ENCODE measurements at regions not wholly inside any gene's neighbourhood (a gene's known extent, or its start where the extent isn't known, plus 50 kb on each side); places are given as distances from the start of the nearest gene placed in this dataset.

- Histone ChIP-seq H3K9me3 (ENCODE audit: control insufficient read depth, insufficient read depth, low read depth, low read length) (no peaks in the 10 kb centered on the region), H3K36me3 (ENCODE audit: control insufficient read depth, insufficient read depth, low read length) (no peaks in the 10 kb centered on the region), H3K27ac (ENCODE audit: low read length) (no peak overlapping the region), H3K4me3 (ENCODE audit: low read depth in 2 of 2, low read length in 2 of 2) (no peak overlapping the region), H3K4me1 (ENCODE audit: control insufficient read depth, insufficient read depth, low read length) (no peaks in the 10 kb centered on the region), H3K27me3 (ENCODE audit: control insufficient read depth, insufficient read depth, low read length) (no peaks in the 10 kb centered on the region)
- BruUV-seq (replicated peaks) = no TSS peak
- DNase-seq (ENCODE audit: low read depth, low spot score) (no peak), ATAC-seq (no peak)
- intact Hi-C loops (cut with micrococcal nuclease; ENCODE audit: unreplicated experiment) (no loop called here), in situ Hi-C loops (cut with HindIII; ENCODE audit: low pct_unique_long_range_greater_than_20kb, low sequenced_read_pairs) (no loop called here)
- ChIA-PET CTCF (no interaction called here), POLR2A (no interaction called here)
- no peak for TF ChIP-seq SIN3A (IDR thresholded peaks at IDR 0.05; ENCODE audit: borderline replicate concordance, insufficient read depth, low read depth, low read length)
These were observed 132.2 kb upstream of the TRIM2 start for GRCh38 chr4:153071958-153072598.

DNA sequence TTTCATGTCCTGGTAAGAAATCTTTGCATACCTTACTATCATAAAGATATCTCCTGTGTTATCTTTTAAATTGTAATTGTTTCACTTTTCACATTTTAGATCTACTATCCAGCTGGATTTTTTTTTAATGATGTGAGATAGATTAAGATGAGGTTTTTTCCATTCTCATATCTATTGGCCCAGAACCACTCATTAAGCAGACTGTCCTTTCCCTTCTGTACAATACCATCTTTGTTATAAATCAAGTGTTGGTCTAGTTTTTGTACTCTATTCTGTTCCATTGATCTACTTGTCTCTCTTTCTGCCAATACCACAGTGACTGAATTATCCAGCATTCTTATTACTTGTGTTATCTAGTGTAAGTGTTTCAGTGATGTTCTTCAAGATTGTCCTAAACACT, 131.6 kb upstream of the TRIM2 start:
- ChIA-PET POLR2A (interaction anchor here (0.6 kb wide), 1 partner anchor 216 kb away, joined by 3 read pairs; no protein-coding TSS in a partner anchor), CTCF (no interaction called here)
- intact Hi-C loops (cut with micrococcal nuclease; ENCODE audit: unreplicated experiment) = no loop called here
- Histone ChIP-seq H3K9me3 (ENCODE audit: control insufficient read depth, insufficient read depth, low read depth, low read length) (no peaks in the 10 kb centered on the region), H3K4me3 (ENCODE audit: low read depth in 2 of 2, low read length in 2 of 2) (no peak overlapping the region), H3K36me3 (ENCODE audit: control insufficient read depth, insufficient read depth, low read length) (no peaks in the 10 kb centered on the region), H3K27me3 (ENCODE audit: control insufficient read depth, insufficient read depth, low read length) (no peaks in the 10 kb centered on the region), H3K4me1 (ENCODE audit: control insufficient read depth, insufficient read depth, low read length) (no peaks in the 10 kb centered on the region), H3K27ac (ENCODE audit: low read length) (no peak overlapping the region)
- in situ Hi-C loops (cut with HindIII; ENCODE audit: low pct_unique_long_range_greater_than_20kb, low sequenced_read_pairs) = no loop called here
- BruUV-seq (replicated peaks) = no TSS peak
- DNase-seq (ENCODE audit: low read depth, low spot score) (no peak), ATAC-seq (no peak)
- no peak for TF ChIP-seq TCF7L2 (IDR thresholded peaks at IDR 0.05; ENCODE audit: low read depth, low read length)
- no peak for TF ChIP-seq POLR2AphosphoS5 (IDR thresholded peaks at IDR 0.05; ENCODE audit: low read depth, low read length)
- TF ChIP-seq CTCF (IDR thresholded peaks at IDR 0.05) = no peak
- TF ChIP-seq SIN3A (IDR thresholded peaks at IDR 0.05; ENCODE audit: borderline replicate concordance, insufficient read depth, low read depth, low read length) = no peak
- no peak for TF ChIP-seq REST (IDR thresholded peaks at IDR 0.05; ENCODE audit: insufficient read depth in 1 of 2, low read depth in 2 of 2, low read length in 1 of 2)

DNA sequence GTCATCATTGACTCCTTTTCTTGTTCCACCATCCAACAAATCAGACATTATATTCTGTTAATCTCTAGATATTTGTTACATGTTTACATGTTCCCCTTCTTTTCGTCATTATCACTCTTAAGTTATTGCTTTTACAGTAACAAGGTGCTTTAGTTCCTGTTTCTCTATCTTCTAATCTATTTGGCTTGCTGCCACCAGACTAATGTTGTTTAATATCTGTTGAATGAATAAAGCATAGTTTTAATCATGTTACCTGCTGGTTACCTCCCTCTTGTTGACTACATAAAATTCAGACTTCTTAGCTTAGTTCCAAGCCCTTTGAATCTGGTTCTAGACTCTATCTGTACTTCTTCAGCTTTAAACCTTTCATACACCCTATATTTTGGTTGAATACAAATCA, 129.8 kb upstream of the TRIM2 start:
- ATAC-seq (no peak), DNase-seq (ENCODE audit: low read depth, low spot score) (no peak)
- H3K36me3 ChIP-seq (ENCODE audit: control insufficient read depth, insufficient read depth, low read length) = no peaks in the 10 kb centered on the region
- H3K9me3 ChIP-seq (ENCODE audit: control insufficient read depth, insufficient read depth, low read depth, low read length) = no peaks in the 10 kb centered on the region
- H3K4me1 ChIP-seq (ENCODE audit: control insufficient read depth, insufficient read depth, low read length) = no peaks in the 10 kb centered on the region
- in situ Hi-C loops (cut with HindIII; ENCODE audit: low pct_unique_long_range_greater_than_20kb, low sequenced_read_pairs) (no loop called here), intact Hi-C loops (cut with micrococcal nuclease; ENCODE audit: unreplicated experiment) (no loop called here)
- ChIA-PET CTCF (no interaction called here), POLR2A (no interaction called here)
- H3K27ac ChIP-seq (ENCODE audit: low read length) = no peak overlapping the region
- no TSS peak for BruUV-seq (replicated peaks)
- TF ChIP-seq REST (IDR thresholded peaks at IDR 0.05; ENCODE audit: insufficient read depth in 1 of 2, low read depth in 2 of 2, low read length in 1 of 2) = no peak
- TF ChIP-seq TCF7L2 (IDR thresholded peaks at IDR 0.05; ENCODE audit: low read depth, low read length) = no peak
- TF ChIP-seq POLR2AphosphoS5 (IDR thresholded peaks at IDR 0.05; ENCODE audit: low read depth, low read length) = no peak
- no peak for TF ChIP-seq CTCF (IDR thresholded peaks at IDR 0.05)
- no peak overlapping the region for H3K4me3 ChIP-seq (ENCODE audit: low read depth in 2 of 2, low read length in 2 of 2)
- no peaks in the 10 kb centered on the region for H3K27me3 ChIP-seq (ENCODE audit: control insufficient read depth, insufficient read depth, low read length)

Data from Panc1 (cell line).